Adrenal gland (tissue), 9 donors: ENCODE measurements at regions not wholly inside any gene's neighbourhood (a gene's known extent, or its start where the extent isn't known, plus 50 kb on each side); places are given as distances from the start of the nearest gene placed in this dataset.

ENCODE experiments used
- DNase-seq, 7 donors: peaks; one replicate each; pipeline ENCODE4 v3.0.0-alpha.2; 2019 to 2020
- H3K27ac ChIP-seq, 5 donors: fragments of 200-600 bp; sonication (generic) in 4 of 5; 1 replicate in 3 of 5; 2 replicates in 2 of 5; pipeline versions ENCODE4 v1.5.1 to v1.8.0; 2016 to 2020; ENCODE audit warnings: mild to moderate bottlenecking in 1 of 5
- H3K27me3 ChIP-seq: fragments of 200-600 bp; 2 replicates; pipeline ENCODE4 v1.8.0; 2021
- H3K36me3 ChIP-seq, 2 donors: fragments of 200-600 bp; replicated peaks in 1 of 2; 1 replicate in 1 of 2; 2 replicates in 1 of 2; pipeline versions ENCODE4 v1.5.1 to v1.8.0; 2018 to 2022
- H3K4me1 ChIP-seq, 2 donors: fragments of 200-600 bp; replicated peaks in 1 of 2; 1 replicate in 1 of 2; 2 replicates in 1 of 2; pipeline versions ENCODE4 v1.5.1 to v1.8.0; 2018 to 2021
- H3K4me3 ChIP-seq, 4 donors: fragments of 200-600 bp; sonication (generic) in 3 of 4; one replicate each; pipeline ENCODE4 v1.5.1; 2016 to 2018
- H3K9me3 ChIP-seq, 3 donors: fragments of 200-600 bp; sonication (generic) in 1 of 3; replicated peaks in 1 of 3; 1 replicate in 2 of 3; 2 replicates in 1 of 3; pipeline versions ENCODE4 v1.5.1 to v1.8.0; 2016 to 2021
- CTCF ChIP-seq, 6 experiments: fragments of 450-650 bp in 4 of 6; fragments of 200-600 bp in 2 of 6; sonication (generic) in 1 of 6; IDR thresholded peaks; 1 replicate in 5 of 6; 2 replicates in 1 of 6; pipeline versions ENCODE4 v1.5.1 to v1.8.0; 2016 to 2021; ENCODE audit warnings: antibody characterized with exemption in 6 of 6, mild to moderate bottlenecking in 2 of 6, moderate library complexity in 1 of 6
- POLR2A ChIP-seq, 2 donors: fragments of 450-650 bp; IDR thresholded peaks; one replicate each; pipeline ENCODE4 v1.6.1; 2017; ENCODE audit warnings: antibody characterized with exemption in 2 of 2, mild to moderate bottlenecking in 2 of 2, moderate library complexity in 1 of 2
- WGBS, 4 donors: extraction: QIAGEN DNeasy Blood & Tissue Kit in 2 of 4; methylation state at CpG; one replicate each; pipeline versions ENCODE4 v1.1.5 to v1.1.7; 2013 to 2017; 5-methylcytosine and 5-hydroxymethylcytosine counted together
- intact Hi-C, 2 donors: fragments of 100-400 bp; cut with DNase I; formaldehyde crosslinking; loops; one replicate each; pipeline versions ENCODE4 v1.14.1 to v1.15.0; 2022 to 2023
- donor health status: healthy with polysubstance abuse.
- donor health status: Bipolar disorder and iron deficiency.
- donor health status: DM: yes; HTN: yes; CAD: no.
- donor health status: DM: no; HTN: no; CAD: no.
- donor health status: DM: no; HTN: no; CAD: no.

GRCh38 chr6:90448836-90449235, 138.0 kb downstream of the MAP3K7 start:
- no peak for TF ChIP-seq CTCF (IDR thresholded peaks at IDR 0.05)
- TF ChIP-seq POLR2A (IDR thresholded peaks at IDR 0.05): no peak
- 79 to 92% (median 85%) methylated on average over 5 of the region's 5 CpGs for WGBS, 4 donors

GRCh38 chr6:90446164-90446563, 140.7 kb downstream of the MAP3K7 start:
- Histone ChIP-seq H3K4me3 (no peak overlapping the region), H3K36me3 (no peaks in the 10 kb centered on the region), H3K9me3 (no peaks in the 10 kb centered on the region), H3K27me3 (no peaks in the 10 kb centered on the region), H3K27ac (no peak overlapping the region), H3K4me1 (peaks cover 0 to 8% of the 10 kb centered on the region in 2 donors)
- no peak for DNase-seq
- intact Hi-C loops: no loop called here
- TF ChIP-seq POLR2A (IDR thresholded peaks at IDR 0.05) (no peak), CTCF (IDR thresholded peaks at IDR 0.05) (no peak)
- 17 to 40% (median 30%) methylated on average over 2 of the region's 2 CpGs for WGBS, 4 donors

More at GRCh38 chr6:90448836-90449235, 138.0 kb downstream of the MAP3K7 start:
- Histone ChIP-seq H3K27me3 (no peaks in the 10 kb centered on the region), H3K27ac (no peak overlapping the region), H3K36me3 (no peaks in the 10 kb centered on the region), H3K9me3 (no peaks in the 10 kb centered on the region), H3K4me3 (no peak overlapping the region), H3K4me1 (peaks cover 0 to 8% of the 10 kb centered on the region in 2 donors)
- intact Hi-C loops: no loop called here
- DNase-seq: no peak

- TF ChIP-seq CTCF (IDR thresholded peaks at IDR 0.05): no peak
- no peak overlapping the region for H3K27ac ChIP-seq
- intact Hi-C loops: no loop called here
- no peaks in the 10 kb centered on the region for H3K9me3 ChIP-seq
- H3K4me1 ChIP-seq: peaks cover 0 to 8% of the 10 kb centered on the region in 2 donors
- no peaks in the 10 kb centered on the region for H3K27me3 ChIP-seq
- no peak for DNase-seq
- 43 to 56% (median 44%) methylated on average over 2 of the region's 2 CpGs for WGBS, 4 donors
- H3K36me3 ChIP-seq: no peaks in the 10 kb centered on the region
- no peak overlapping the region for H3K4me3 ChIP-seq
Measured at GRCh38 chr6:90445533-90446108, 141.3 kb downstream of the MAP3K7 start.

GRCh38 chr6:90444160-90444714, 142.6 kb downstream of the MAP3K7 start:
- intact Hi-C loops: no loop called here
- TF ChIP-seq CTCF (IDR thresholded peaks at IDR 0.05) (no peak), POLR2A (IDR thresholded peaks at IDR 0.05) (no peak)

More at GRCh38 chr6:90444160-90444714, 142.6 kb downstream of the MAP3K7 start:
- H3K27ac ChIP-seq: no peak overlapping the region
- H3K36me3 ChIP-seq: no peaks in the 10 kb centered on the region
- H3K4me3 ChIP-seq: no peak overlapping the region
- WGBS, 4 donors: 85 to 89% (median 88%) methylated on average over 8 of the region's 8 CpGs
- H3K9me3 ChIP-seq: no peaks in the 10 kb centered on the region
- peaks cover 0 to 8% of the 10 kb centered on the region in 2 donors for H3K4me1 ChIP-seq
- no peaks in the 10 kb centered on the region for H3K27me3 ChIP-seq
- DNase-seq: no peak
